ENCODE measurements at regions not wholly inside any gene's neighbourhood (a gene's known extent, or its start where the extent isn't known, plus 50 kb on each side); places are given as distances from the start of the nearest gene placed in this dataset.
A peak's percentile ranks its signal among the peaks of the same experiment; 100 is the strongest.
"Not testable (repeated sequence)": the region's sequence is repeated elsewhere in the genome, so short reads cannot be mapped to it uniquely, and the experiment has no call there.

DNA sequence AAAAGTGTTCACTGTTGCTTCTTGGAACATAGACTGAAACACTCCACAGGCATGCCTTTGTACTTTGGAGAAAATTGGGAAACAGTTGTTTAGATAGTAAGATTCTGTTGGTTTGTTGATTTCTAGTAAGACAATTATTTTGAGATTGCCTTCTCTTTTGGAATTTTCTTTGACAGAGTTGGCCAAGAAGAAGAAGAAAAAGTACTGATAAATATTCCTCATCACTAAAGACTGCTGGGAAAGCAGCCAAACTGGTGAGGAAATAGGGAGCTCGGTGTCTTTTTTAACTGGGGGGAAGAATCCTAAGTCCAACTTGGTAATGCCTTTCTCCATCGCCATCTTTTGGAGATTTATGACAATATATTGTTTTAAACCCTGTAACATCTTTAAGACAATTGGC, 370.7 kb downstream of the GPAT3 start:
- Mint-ChIP-seq H3K27ac (ENCODE audit: unreplicated experiment) (no peak overlapping the region), H3K4me3 (ENCODE audit: low read depth, unreplicated experiment) (no peak overlapping the region)
- CTCF ChIA-PET = no interaction called here

GRCh38 chr4:83905952-83906351, 370.0 kb downstream of the GPAT3 start:
- Mint-ChIP-seq H3K27ac (ENCODE audit: unreplicated experiment) (no peak overlapping the region), H3K4me1 (ENCODE audit: low read depth, unreplicated experiment) (no peaks in the 10 kb centered on the region), H3K36me3 (ENCODE audit: insufficient read depth, unreplicated experiment) (no peaks in the 10 kb centered on the region), H3K4me3 (ENCODE audit: low read depth, unreplicated experiment) (no peak overlapping the region), H3K27me3 (ENCODE audit: unreplicated experiment) (peaks cover 22% of the 10 kb centered on the region), H3K9me3 (ENCODE audit: low read depth, unreplicated experiment) (no peaks in the 10 kb centered on the region)
- DNase-seq = no peak
- intact Hi-C loops (cut with micrococcal nuclease; ENCODE audit: unreplicated experiment) = loop anchor here (2.0 kb wide), 1 partner anchor 353 kb away; no protein-coding TSS in a partner anchor
- TF ChIP-seq, protein P1, sequence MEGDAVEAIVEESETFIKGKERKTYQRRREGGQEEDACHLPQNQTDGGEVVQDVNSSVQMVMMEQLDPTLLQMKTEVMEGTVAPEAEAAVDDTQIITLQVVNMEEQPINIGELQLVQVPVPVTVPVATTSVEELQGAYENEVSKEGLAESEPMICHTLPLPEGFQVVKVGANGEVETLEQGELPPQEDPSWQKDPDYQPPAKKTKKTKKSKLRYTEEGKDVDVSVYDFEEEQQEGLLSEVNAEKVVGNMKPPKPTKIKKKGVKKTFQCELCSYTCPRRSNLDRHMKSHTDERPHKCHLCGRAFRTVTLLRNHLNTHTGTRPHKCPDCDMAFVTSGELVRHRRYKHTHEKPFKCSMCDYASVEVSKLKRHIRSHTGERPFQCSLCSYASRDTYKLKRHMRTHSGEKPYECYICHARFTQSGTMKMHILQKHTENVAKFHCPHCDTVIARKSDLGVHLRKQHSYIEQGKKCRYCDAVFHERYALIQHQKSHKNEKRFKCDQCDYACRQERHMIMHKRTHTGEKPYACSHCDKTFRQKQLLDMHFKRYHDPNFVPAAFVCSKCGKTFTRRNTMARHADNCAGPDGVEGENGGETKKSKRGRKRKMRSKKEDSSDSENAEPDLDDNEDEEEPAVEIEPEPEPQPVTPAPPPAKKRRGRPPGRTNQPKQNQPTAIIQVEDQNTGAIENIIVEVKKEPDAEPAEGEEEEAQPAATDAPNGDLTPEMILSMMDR (IDR thresholded peaks at IDR 0.05; ENCODE audit: unreplicated experiment) = no peak
- CTCF ChIA-PET = no interaction called here
- BruUV-seq (replicated peaks) = no TSS peak

More for the DNA sequence above, 370.7 kb downstream of the GPAT3 start:
- TF ChIP-seq, protein P1 (IDR thresholded peaks at IDR 0.05; ENCODE audit: unreplicated experiment) = no peak
- Mint-ChIP-seq H3K27me3 (ENCODE audit: unreplicated experiment) (peaks cover 29% of the 10 kb centered on the region), H3K4me1 (ENCODE audit: low read depth, unreplicated experiment) (no peaks in the 10 kb centered on the region), H3K9me3 (ENCODE audit: low read depth, unreplicated experiment) (no peaks in the 10 kb centered on the region), H3K36me3 (ENCODE audit: insufficient read depth, unreplicated experiment) (no peaks in the 10 kb centered on the region)
- DNase-seq = no peak
- no TSS peak for BruUV-seq (replicated peaks)
- intact Hi-C loops (cut with micrococcal nuclease; ENCODE audit: unreplicated experiment) = no loop called here

DNA sequence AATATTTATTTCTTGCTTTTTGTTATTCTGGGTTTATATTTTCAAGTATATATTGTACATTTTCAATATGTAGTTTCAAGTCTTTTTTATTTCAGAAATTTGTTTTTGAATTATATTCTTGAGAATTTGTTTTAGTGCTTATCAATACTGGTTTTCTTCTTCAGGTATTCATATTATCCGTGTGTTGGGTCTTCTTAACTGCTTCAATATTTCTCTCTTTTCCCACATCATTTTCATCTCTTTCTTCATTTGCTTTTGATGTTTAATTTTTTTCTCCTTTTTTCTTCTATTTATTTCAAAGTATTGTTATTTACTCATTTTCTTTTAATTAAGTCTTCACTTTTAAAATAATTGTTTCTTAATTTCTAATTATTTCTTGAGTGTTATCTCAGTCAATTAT, 367.8 kb downstream of the GPAT3 start:
- DNase-seq; BruUV-seq (replicated peaks); H3K36me3 Mint-ChIP-seq (ENCODE audit: insufficient read depth, unreplicated experiment); H3K4me1 Mint-ChIP-seq (ENCODE audit: low read depth, unreplicated experiment); H3K9me3 Mint-ChIP-seq (ENCODE audit: low read depth, unreplicated experiment); H3K27me3 Mint-ChIP-seq (ENCODE audit: unreplicated experiment); H3K4me3 Mint-ChIP-seq (ENCODE audit: low read depth, unreplicated experiment); CTCF ChIA-PET; H3K27ac Mint-ChIP-seq (ENCODE audit: unreplicated experiment): not testable (repeated sequence)
- intact Hi-C loops (cut with micrococcal nuclease; ENCODE audit: unreplicated experiment) = loop anchor here (2.0 kb wide), 1 partner anchor 355 kb away; no protein-coding TSS in a partner anchor

- H3K4me1 Mint-ChIP-seq (ENCODE audit: low read depth, unreplicated experiment) = peaks cover 13% of the 10 kb centered on the region
- H3K9me3 Mint-ChIP-seq (ENCODE audit: low read depth, unreplicated experiment) = no peaks in the 10 kb centered on the region
Observed at GRCh38 chr4:83894831-83895230, 358.9 kb downstream of the GPAT3 start.

DNA sequence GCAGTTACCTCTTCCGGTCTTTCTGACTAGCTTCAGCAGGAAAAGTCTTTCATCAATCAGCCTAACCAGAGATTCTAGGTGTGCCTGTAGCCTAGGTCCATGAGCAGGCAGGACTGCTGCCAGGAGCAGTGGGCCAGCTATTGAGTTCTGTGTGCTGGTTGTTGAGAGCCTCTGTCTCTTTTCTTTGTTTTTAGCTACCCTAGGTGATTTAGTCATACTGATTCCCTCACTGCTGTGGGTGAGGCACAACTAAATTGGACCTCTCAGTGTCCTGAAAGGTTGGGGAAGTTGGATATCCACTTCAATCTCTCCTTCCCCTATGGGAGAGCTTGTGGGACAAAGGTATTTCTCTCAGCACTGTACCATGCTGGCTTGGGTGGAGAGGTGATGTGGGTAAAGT, 354.9 kb downstream of the GPAT3 start:
- Mint-ChIP-seq H3K4me3 (ENCODE audit: low read depth, unreplicated experiment) (no peak overlapping the region), H3K36me3 (ENCODE audit: insufficient read depth, unreplicated experiment) (no peaks in the 10 kb centered on the region), H3K9me3 (ENCODE audit: low read depth, unreplicated experiment) (no peaks in the 10 kb centered on the region), H3K27ac (ENCODE audit: unreplicated experiment) (peak overlapping the region; percentile 61), H3K27me3 (ENCODE audit: unreplicated experiment) (peaks cover 21% of the 10 kb centered on the region), H3K4me1 (ENCODE audit: low read depth, unreplicated experiment) (peaks cover 14% of the 10 kb centered on the region)
- TF ChIP-seq, protein P1 (IDR thresholded peaks at IDR 0.05; ENCODE audit: unreplicated experiment) = no peak
- no TSS peak for BruUV-seq (replicated peaks)
- intact Hi-C loops (cut with micrococcal nuclease; ENCODE audit: unreplicated experiment) = no loop called here
- CTCF ChIA-PET = no interaction called here
- no peak for DNase-seq

More at GRCh38 chr4:83894831-83895230, 358.9 kb downstream of the GPAT3 start:
- H3K27ac Mint-ChIP-seq (ENCODE audit: unreplicated experiment) = no peak overlapping the region
- no peaks in the 10 kb centered on the region for H3K36me3 Mint-ChIP-seq (ENCODE audit: insufficient read depth, unreplicated experiment)
- no TSS peak for BruUV-seq (replicated peaks)
- CTCF ChIA-PET = interaction anchor here (0.6 kb wide), 2 partner anchors 8 to 76 kb away, joined by 3 read pairs; no protein-coding TSS in a partner anchor
- intact Hi-C loops (cut with micrococcal nuclease; ENCODE audit: unreplicated experiment) = no loop called here
- no peak for DNase-seq
- no peak overlapping the region for H3K4me3 Mint-ChIP-seq (ENCODE audit: low read depth, unreplicated experiment)
- H3K27me3 Mint-ChIP-seq (ENCODE audit: unreplicated experiment) = peaks cover 21% of the 10 kb centered on the region
- TF ChIP-seq, protein P1 (IDR thresholded peaks at IDR 0.05; ENCODE audit: unreplicated experiment) = no peak
